ENCODE measurements at regions not wholly inside any gene's neighbourhood (a gene's known extent, or its start where the extent isn't known, plus 50 kb on each side); places are given as distances from the start of the nearest gene placed in this dataset.

- H3K36me3 Mint-ChIP-seq: peaks cover 8% of the 10 kb centered on the region
- no peak for ATAC-seq
- peaks cover 63% of the 10 kb centered on the region for H3K4me1 Mint-ChIP-seq
- no peak overlapping the region for H3K27ac Mint-ChIP-seq
- DNase-seq (ENCODE audit: low spot score in 2 of 2): no peak
- no peak overlapping the region for H3K4me3 Mint-ChIP-seq
- H3K9me3 Mint-ChIP-seq: no peaks in the 10 kb centered on the region
Observed at GRCh38 chr15:70262171-70262570, 164.5 kb upstream of the TLE3 start.

GRCh38 chr15:70261083-70261482 is 163.4 kb upstream of the TLE3 start:
- H3K4me3 Mint-ChIP-seq: no peak overlapping the region
- no peaks in the 10 kb centered on the region for H3K9me3 Mint-ChIP-seq
- H3K36me3 Mint-ChIP-seq: peaks cover 8% of the 10 kb centered on the region
- ATAC-seq (no peak), DNase-seq (ENCODE audit: low spot score in 2 of 2) (no peak)
- H3K27ac Mint-ChIP-seq: no peak overlapping the region
- peaks cover 60% of the 10 kb centered on the region for H3K4me1 Mint-ChIP-seq

- ATAC-seq: no peak
- Mint-ChIP-seq H3K4me3 (no peak overlapping the region), H3K36me3 (peaks cover 8% of the 10 kb centered on the region), H3K9me3 (no peaks in the 10 kb centered on the region), H3K4me1 (peaks cover 63% of the 10 kb centered on the region), H3K27ac (no peak overlapping the region)
- DNase-seq (ENCODE audit: low spot score in 2 of 2): no peak
Observed at GRCh38 chr15:70260580-70260979, 162.9 kb upstream of the TLE3 start.

- ATAC-seq (no peak), DNase-seq (ENCODE audit: low spot score in 2 of 2) (no peak)
- peaks cover 8% of the 10 kb centered on the region for H3K36me3 Mint-ChIP-seq
- no peak overlapping the region for H3K27ac Mint-ChIP-seq
- H3K4me3 Mint-ChIP-seq: peak overlapping the region; percentile 55
- peaks cover 65% of the 10 kb centered on the region for H3K4me1 Mint-ChIP-seq
- H3K9me3 Mint-ChIP-seq: no peaks in the 10 kb centered on the region
Observed at GRCh38 chr15:70259640-70260508, 162.2 kb upstream of the TLE3 start.

- Mint-ChIP-seq H3K27ac (peak overlapping the region; percentile 34), H3K4me3 (peak overlapping the region; percentile 55), H3K9me3 (no peaks in the 10 kb centered on the region), H3K4me1 (peaks cover 65% of the 10 kb centered on the region), H3K36me3 (peaks cover 8% of the 10 kb centered on the region)
- DNase-seq (ENCODE audit: low spot score in 2 of 2) (peak in 1 of 2 donors; percentile 58), ATAC-seq (peak; percentile 1)
Observed at GRCh38 chr15:70259028-70259424, 161.3 kb upstream of the TLE3 start.

GRCh38 chr15:70258369-70259027 is 160.8 kb upstream of the TLE3 start:
- peak overlapping the region; percentile 34 for H3K27ac Mint-ChIP-seq
- H3K4me3 Mint-ChIP-seq: peak overlapping the region; percentile 55
- peaks cover 8% of the 10 kb centered on the region for H3K36me3 Mint-ChIP-seq
- ATAC-seq (peak; percentile 96), DNase-seq (ENCODE audit: low spot score in 2 of 2) (peak; percentile 60 to 75)
- peaks cover 61% of the 10 kb centered on the region for H3K4me1 Mint-ChIP-seq
- no peaks in the 10 kb centered on the region for H3K9me3 Mint-ChIP-seq

GRCh38 chr15:70257573-70258248 is 160.0 kb upstream of the TLE3 start:
- DNase-seq (ENCODE audit: low spot score in 2 of 2) (no peak), ATAC-seq (no peak)
- Mint-ChIP-seq H3K9me3 (no peaks in the 10 kb centered on the region), H3K4me3 (no peak overlapping the region), H3K4me1 (peaks cover 61% of the 10 kb centered on the region), H3K36me3 (peaks cover 8% of the 10 kb centered on the region), H3K27ac (no peak overlapping the region)

GRCh38 chr15:70257047-70257446 is 159.3 kb upstream of the TLE3 start:
- Mint-ChIP-seq H3K4me1 (peaks cover 58% of the 10 kb centered on the region), H3K27ac (no peak overlapping the region), H3K36me3 (peaks cover 8% of the 10 kb centered on the region), H3K9me3 (no peaks in the 10 kb centered on the region), H3K4me3 (no peak overlapping the region)
- ATAC-seq: no peak
- DNase-seq (ENCODE audit: low spot score in 2 of 2): no peak

- no peak overlapping the region for H3K27ac Mint-ChIP-seq
Observed at GRCh38 chr15:70254311-70254869, 156.7 kb upstream of the TLE3 start.

GRCh38 chr15:70253461-70254156 is 155.9 kb upstream of the TLE3 start:
- ATAC-seq (no peak), DNase-seq (ENCODE audit: low spot score in 2 of 2) (no peak)
- Mint-ChIP-seq H3K4me3 (no peak overlapping the region), H3K36me3 (peaks cover 2% of the 10 kb centered on the region), H3K27ac (no peak overlapping the region), H3K4me1 (peaks cover 38% of the 10 kb centered on the region), H3K9me3 (no peaks in the 10 kb centered on the region)

More at GRCh38 chr15:70254311-70254869, 156.7 kb upstream of the TLE3 start:
- DNase-seq (ENCODE audit: low spot score in 2 of 2): no peak
- H3K4me1 Mint-ChIP-seq: peaks cover 43% of the 10 kb centered on the region
- no peaks in the 10 kb centered on the region for H3K9me3 Mint-ChIP-seq
- H3K4me3 Mint-ChIP-seq: no peak overlapping the region
- ATAC-seq: no peak
- peaks cover 8% of the 10 kb centered on the region for H3K36me3 Mint-ChIP-seq

- H3K4me1 Mint-ChIP-seq: peaks cover 38% of the 10 kb centered on the region
- H3K4me3 Mint-ChIP-seq: no peak overlapping the region
- ATAC-seq: no peak
- no peaks in the 10 kb centered on the region for H3K36me3 Mint-ChIP-seq
- H3K9me3 Mint-ChIP-seq: no peaks in the 10 kb centered on the region
- no peak for DNase-seq (ENCODE audit: low spot score in 2 of 2)
- H3K27ac Mint-ChIP-seq: no peak overlapping the region
Observed at GRCh38 chr15:70252951-70253320, 155.2 kb upstream of the TLE3 start.

- Mint-ChIP-seq H3K27ac (no peak overlapping the region), H3K4me1 (peaks cover 31% of the 10 kb centered on the region), H3K36me3 (no peaks in the 10 kb centered on the region), H3K9me3 (no peaks in the 10 kb centered on the region), H3K4me3 (no peak overlapping the region)
- DNase-seq (ENCODE audit: low spot score in 2 of 2) (no peak), ATAC-seq (no peak)
Observed at GRCh38 chr15:70252056-70252950, 154.6 kb upstream of the TLE3 start.

- Mint-ChIP-seq H3K4me3 (no peak overlapping the region), H3K4me1 (peaks cover 27% of the 10 kb centered on the region), H3K9me3 (no peaks in the 10 kb centered on the region), H3K36me3 (no peaks in the 10 kb centered on the region), H3K27ac (no peak overlapping the region)
- DNase-seq (ENCODE audit: low spot score in 2 of 2) (no peak), ATAC-seq (no peak)
Observed at GRCh38 chr15:70251246-70251990, 153.7 kb upstream of the TLE3 start.
